Testis (tissue), 2 donors: ENCODE measurements at regions not wholly inside any gene's neighbourhood (a gene's known extent, or its start where the extent isn't known, plus 50 kb on each side); places are given as distances from the start of the nearest gene placed in this dataset.

Experiments used
- POLR2A ChIP-seq: fragments of 450-650 bp; IDR thresholded peaks from one replicate; pipeline ENCODE4 v1.6.1; 2017; ENCODE audit warnings: antibody characterized with exemption, mild to moderate bottlenecking, moderate library complexity
- TF ChIP-seq, protein P1 (sequence below), 3 experiments: fragments of 450-650 bp in 2 of 3; fragments of 200-600 bp in 1 of 3; sonication (generic) in 1 of 3; IDR thresholded peaks; one replicate each; pipeline ENCODE4 v1.5.1; 2016 to 2019; ENCODE audit warnings: antibody characterized with exemption in 3 of 3, mild to moderate bottlenecking in 2 of 3, moderate library complexity in 1 of 3

DNA sequence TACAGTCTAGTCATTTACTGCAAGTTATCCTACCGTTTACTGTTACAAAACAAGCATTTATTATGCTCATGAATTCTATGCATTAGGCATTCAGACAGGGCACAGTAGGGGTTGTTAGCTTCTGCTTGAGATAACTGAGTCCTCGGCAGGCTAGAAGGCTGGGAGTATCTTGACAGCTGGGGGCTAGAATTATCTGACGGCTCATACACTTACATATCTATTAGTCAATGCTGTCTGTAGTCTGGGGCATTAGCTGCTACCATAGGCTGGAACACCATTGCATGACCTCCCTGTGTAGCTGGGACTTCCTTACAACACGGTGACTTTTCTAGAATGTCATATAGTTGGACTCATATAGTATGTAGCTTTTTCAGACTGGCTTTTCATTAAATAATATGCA is 61.9 kb upstream of the ALK start:
- TF ChIP-seq, protein P1, sequence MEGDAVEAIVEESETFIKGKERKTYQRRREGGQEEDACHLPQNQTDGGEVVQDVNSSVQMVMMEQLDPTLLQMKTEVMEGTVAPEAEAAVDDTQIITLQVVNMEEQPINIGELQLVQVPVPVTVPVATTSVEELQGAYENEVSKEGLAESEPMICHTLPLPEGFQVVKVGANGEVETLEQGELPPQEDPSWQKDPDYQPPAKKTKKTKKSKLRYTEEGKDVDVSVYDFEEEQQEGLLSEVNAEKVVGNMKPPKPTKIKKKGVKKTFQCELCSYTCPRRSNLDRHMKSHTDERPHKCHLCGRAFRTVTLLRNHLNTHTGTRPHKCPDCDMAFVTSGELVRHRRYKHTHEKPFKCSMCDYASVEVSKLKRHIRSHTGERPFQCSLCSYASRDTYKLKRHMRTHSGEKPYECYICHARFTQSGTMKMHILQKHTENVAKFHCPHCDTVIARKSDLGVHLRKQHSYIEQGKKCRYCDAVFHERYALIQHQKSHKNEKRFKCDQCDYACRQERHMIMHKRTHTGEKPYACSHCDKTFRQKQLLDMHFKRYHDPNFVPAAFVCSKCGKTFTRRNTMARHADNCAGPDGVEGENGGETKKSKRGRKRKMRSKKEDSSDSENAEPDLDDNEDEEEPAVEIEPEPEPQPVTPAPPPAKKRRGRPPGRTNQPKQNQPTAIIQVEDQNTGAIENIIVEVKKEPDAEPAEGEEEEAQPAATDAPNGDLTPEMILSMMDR (IDR thresholded peaks at IDR 0.05) = no peak
- TF ChIP-seq POLR2A = no peak
